CD4-positive, alpha-beta T cell treated with Interferon gamma for 1 hour (primary cell): ENCODE measurements at regions not wholly inside any gene's neighbourhood (a gene's known extent, or its start where the extent isn't known, plus 50 kb on each side); places are given as distances from the start of the nearest gene placed in this dataset.

Source experiments
- DNase-seq: peaks from one replicate; pipeline ENCODE4 v3.0.0-alpha.2; 2020

DNA sequence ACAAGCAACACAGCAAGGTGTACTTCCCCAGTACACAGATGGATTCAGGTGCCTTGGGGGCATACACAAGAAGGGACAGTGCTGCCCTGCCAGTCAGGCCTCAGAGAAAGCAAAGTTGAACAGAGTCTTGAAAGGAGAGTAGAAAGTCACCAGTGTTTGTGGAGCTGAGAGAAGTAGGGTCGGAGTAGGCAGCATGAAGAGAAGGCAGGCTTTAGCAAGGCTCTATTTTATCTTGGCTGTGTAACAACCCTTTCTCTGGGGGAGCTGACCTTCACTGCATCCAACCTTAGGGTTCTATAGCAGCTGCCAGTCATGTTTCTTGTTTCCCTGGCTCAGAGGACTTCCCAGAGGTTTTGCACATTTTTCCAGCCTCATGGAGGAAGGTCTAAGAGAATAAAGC, 77.4 kb upstream of the BLID start:
- DNase-seq = no peak

DNA sequence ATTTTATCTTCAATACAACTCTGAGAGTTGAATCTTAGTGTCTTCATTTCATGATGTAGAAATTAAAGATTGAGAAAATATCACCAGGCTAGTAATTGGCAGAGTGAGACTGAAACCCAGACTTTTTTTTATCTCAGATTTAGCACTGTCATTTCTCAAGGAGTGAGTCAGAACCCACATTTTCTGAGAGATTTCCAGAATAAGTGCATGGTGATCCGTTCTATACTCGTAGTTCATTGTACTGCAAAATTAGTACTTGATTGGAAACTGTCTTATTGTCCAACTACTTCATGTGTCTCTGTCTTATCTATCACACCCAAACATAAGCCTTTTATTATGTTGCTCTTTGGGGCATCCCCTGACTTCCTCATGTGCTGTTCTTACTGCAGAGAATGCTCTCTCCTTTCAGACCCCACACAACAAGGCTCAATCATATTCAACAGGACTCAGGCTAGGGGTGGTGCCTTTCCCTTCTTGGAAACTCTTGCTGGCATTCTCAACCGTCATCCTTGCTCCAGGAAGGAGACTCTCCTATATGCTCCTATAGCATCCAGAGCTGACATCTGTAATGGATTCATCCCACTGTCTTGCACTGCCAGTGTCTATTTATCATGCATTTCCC, 76.7 kb upstream of the BLID start:
- no peak for DNase-seq

DNA sequence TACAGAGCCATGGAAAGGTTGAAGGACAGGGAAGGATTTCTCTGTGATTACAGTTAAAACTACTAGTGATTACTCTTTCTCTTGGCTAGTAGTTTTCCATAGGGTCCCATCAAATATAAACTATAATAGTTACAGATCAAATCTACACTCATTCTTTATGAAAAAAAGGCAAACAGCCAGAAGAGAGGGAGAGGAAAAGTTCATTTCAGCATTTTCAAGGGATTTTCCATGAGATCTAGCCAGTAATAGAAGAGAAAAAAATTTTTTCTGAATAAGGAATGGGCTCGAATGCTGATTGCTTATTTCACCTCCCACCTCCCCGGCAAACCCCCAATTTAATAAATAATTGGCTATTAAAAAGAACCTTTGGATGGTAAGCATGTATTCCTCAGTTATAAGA, 74.8 kb upstream of the BLID start:
- DNase-seq = no peak

DNA sequence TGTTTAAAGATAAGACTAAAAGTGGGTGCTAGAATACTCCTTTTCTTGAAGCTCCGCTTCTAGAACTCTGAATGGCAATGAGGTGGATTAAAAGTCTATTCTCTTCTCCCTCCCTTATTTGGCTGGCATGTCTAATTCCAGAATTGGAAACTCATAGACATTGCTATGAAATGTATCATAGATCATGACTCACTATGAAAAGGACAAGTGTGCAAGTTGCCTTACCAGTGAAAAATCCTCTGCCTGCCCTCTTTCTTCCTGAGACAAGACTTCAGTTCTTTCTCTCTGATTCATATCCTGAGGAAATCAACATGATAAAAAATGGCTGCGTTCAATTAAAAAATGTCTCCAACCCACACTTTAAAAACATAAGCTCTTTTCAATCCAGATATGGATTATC, 73.2 kb upstream of the BLID start:
- no peak for DNase-seq

DNA sequence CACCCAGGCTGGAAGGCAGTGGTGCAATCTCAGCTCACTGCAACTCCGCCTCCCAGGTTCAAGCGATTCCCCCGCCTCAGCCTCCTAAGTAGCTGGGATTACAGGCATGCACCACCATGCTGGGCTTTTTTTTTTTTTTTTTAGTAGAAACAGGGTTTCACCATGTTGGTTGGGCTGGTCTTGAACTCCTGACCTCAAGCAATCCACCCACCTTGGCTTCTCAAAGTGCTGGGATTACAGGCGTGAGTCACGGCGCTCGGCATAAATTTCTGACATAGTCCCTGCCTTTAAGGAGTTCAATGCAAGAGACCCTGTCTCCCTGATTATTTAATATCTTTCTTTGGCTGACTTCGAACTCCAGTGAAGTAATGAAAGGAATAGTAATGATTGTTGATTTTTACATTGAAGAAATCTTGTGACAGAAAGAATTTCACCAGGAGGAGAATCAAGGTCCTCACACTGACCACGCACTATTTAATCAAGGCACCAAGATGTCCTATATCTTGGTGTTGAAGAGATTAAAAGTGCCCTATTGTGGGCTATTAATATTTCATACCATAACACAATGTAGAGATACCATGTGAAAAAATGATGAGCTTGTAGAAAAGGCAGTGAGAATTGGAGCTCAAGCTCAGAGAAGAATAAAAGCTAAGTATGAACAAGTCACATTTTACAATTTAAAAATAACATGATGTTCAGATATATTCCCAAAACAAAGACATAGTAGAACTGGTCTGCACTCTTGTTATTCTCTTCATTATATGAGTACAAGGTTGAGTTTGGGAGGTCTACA, 71.6 kb upstream of the BLID start:
- DNase-seq = no peak

DNA sequence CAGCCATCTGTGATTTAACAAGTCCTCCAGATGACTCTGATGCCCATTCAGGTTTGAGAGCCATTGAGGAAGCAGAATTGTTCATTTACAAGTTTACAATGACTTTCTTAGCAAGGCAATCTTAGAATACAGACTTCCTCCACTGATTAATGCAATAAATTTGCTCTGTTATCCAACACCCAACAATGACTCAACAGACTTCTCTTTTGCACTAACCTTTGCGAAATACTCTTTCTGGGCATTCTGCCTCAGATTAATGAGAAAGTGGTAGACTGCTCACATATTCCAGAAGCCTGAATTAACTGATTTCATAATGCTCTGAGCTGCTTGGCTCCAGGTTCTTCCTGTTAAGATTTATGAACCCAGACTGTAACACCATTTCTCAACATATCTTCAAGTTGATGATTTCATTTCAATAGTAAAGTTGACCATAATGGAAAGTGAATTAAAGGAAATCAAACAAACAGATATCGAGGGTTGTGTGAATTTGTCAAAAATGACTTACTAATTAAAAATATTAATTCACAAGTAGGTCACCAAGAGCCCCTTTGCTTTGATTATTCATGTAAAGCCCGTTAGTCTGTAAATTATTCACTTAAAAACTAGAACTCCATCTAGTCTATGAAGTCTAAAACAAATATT, 70.5 kb upstream of the BLID start:
- no peak for DNase-seq

DNA sequence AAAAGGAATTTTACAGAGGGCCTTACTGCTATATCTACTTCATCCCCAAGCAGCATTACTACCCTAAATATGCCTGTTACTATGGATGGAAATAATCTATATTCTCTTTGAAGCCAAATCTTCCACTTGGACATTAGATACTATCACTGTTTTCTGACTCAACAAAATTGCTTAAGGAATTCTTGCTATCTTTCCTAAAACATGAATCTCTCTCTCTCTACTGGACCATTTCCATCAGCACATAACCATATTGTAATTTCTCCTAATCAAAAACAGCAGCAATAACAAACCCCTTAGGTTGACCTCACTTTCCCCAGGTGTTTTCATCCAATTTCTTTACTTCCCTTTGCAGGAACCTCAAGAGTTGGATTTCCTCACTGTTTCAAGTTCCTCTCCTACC, 67.9 kb upstream of the BLID start:
- no peak for DNase-seq

DNA sequence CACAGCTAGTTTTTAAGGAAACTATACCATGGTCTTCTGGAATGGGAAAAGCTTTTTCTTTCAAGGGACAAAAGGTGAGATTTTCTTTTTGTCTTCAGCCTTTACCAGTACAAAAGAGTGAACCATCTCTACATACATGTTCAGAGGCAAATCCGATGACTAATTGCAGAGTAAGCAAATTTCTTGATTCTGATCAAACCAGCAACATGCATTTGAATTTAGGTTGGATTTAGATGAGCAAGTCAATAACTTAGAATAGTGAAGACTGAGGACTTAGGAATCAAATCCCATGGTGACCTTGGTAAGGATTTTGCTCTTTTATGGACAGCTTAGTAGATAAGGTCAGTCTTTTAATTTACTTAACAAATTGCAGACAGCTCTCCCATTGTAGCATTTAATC, 65.9 kb upstream of the BLID start:
- no peak for DNase-seq

DNA sequence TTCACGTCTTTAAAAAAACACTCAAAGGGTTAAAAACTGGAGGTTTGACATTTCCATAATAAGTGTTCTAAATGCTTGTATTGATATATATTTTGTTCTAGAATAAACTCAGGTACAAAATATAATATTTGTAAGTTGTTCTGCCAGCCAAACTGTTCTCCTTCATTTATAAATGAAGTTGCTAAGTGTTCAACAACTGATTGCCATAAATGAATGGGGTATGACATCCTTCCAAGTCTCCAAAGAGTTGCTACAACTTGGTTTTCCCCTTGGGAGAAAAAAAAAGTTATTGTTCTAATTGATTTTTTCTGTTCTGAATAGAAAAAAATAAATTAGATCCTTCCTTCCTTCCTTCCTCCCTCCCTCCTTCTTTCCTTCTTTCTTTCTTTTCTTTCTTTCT, 65.4 kb upstream of the BLID start:
- no peak for DNase-seq

DNA sequence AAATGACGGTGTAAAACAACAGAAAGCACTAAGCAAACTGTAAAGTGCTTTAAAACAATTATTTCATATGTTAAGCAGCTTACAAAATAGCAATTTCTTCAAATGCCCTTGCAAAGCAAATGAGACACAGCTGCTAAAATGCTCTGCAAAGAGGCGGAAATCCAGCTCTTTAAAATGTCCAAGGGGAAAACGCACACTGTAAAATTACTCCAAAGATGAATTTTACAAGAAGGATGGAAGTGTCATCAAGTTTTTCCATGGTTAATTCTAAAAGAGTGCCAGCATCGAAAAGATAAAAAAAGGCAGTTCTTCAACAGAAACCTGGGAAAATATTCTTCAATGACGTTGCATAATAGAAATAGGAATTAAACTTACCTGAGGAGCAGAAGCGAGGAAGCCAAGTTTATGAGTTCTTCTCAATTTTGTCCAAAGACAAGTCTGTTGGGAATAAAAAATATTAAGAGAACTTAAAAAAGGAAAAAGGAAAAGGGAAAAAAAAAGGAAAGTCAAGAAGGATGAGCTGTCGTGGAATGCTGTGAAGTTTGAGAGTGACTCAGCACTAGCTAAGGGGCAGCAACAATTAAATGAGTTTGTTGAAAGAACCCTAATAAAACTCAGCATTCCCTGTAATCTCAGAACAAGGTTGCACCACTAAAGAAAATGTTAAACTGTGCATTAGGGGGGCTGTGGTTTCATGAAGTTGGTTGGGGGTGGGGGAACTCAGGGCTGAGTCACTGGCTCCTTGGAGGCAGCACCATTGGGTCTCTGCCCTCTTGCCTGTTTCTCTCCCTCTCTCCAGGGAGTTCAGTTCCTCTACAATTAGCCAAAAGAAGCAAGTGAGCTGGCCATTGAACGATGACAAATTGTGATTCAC, 64.2 kb upstream of the BLID start:
- no peak for DNase-seq

DNA sequence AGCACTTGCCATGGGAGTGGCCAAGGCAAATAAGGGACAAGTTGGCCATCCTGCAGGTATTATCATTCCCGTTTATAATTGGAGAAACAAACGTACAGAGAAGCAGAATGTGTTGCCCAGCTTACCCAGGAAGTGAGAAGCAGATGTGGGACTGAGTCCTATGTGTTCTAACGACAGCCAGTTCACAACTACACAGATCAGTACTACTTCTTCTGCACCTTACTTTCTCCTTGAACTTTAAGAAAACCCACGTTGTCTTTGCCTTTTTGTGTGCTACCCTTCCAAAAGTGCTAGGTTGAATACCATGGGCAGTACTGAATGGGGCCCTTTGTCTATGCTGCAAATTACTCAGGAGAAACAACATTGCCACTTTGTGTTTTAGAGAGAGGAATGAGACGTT, 62.8 kb upstream of the BLID start:
- no peak for DNase-seq

DNA sequence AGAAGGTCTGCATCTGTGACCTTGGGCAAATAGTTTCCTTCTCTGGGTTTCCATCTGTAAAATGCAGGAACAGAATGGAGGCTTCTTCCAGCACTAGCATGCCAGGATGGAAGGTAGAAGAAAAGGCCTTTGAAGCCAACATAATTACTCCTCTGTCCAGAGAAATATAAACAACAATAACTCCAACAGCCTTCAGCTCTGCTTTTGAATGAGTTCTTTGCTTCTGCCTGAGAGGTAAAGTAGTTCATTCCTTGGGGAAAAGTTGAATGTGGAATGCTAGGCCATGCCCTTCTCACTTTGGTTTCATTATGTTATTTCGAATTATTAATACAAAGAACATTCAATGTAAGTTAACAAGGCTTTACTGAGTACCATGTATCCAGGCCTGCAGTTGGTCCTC, 61.2 kb upstream of the BLID start:
- no peak for DNase-seq

DNA sequence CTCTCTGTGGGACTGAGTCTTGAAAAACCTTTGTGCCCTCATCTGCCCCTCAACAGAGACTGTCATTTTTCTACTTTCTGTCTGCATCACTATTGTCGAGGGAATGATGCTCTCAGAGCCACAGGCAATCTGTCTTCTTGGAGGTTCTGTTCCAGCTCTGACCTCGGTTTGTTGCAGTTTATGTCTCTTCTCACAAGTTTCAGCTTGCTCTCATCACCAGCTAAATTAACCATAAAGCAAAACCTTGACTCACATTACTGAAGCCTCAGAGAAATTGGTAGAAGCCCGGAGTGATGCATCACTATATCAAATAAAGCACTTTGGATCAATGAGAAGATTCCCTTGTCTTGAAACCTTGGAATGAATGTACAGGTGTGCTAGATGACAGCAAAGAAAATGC, 60.6 kb upstream of the BLID start:
- DNase-seq = no peak

DNA sequence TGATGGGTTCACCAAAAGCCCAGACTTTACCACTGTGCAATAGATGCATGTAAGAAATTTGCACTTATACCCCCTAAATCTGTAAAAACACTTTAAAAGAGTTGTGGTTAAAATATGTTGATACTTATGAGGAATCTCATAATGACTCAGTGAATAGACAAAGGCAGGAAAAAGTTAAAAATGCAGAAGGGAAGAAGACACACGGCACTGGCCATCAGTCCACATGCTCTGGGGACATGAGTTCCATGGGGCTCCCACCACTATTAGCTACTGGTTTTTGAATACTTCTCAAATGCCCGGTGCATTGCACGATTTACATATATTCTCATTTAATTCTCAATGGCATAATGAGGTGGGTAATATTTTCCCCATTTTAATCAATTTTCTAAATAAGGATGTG, 59.3 kb upstream of the BLID start:
- no peak for DNase-seq

DNA sequence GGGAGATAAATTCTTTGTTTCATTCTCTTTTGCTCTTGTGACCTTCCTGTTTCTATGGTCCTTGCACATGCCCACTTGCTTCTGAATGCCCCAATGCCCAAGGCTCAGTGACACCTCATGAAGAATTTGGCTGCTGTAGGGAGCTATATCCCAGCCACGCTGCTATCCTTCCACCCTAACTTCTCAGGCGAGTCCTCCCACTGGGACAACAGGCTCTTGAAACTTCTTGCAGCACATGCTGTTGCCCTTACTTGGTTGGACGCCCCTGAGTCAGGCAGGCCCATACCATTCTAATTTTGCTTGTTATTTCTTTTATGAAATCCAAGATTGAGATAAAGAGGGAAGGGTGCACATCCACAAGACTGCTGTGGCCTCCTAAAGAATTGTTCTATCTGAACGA, 57.6 kb upstream of the BLID start:
- no peak for DNase-seq

DNA sequence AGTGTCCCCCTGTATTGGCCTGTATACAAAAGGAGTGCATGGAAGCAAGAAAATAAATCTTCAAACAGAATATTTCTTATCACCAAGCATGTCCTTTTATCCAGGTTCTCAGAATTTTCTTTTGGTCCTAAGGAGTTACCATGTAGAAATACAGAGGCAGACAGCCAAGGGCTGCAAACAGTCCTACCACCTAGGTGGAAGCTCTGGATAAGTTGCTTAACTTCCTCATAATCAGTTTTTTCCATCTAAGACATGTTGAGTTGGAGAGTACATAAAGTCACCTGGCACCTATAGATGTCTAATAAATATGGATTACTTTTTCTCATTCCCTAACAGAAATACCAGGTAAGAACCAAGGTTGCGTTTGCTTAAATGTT, 57.0 kb upstream of the BLID start:
- DNase-seq = no peak

DNA sequence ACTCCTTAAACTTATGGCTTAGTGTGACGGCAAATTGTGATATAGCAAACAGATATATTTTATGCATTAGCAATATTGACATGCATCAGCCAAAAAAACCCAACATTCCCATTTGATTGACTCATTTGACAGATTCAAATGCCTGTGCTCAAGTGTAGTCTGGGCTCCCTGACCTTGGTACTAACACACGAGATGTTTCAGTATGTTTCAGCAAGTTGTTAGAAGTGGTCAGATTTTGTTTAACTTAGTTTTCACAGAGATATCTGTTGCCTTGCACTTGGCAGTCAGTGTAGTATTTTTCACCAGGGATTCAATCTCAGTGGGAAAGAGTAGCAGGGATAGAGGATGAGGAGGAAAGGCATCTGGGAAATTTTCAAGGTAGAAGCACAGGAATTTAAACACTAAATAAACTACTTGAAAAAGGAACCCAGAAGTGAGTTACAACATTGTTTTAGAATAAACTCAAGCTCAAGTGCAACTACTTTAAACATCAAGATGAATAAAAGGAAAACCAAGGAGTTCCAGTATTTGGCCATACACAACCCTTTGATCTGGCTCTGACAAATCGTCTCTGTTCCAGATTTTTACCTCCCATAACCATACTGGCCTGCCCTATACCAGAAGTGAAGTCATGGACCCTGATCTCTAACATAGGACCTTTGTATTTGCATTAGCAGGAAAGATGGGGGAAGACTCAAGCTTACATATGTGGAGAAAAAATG, 56.5 kb upstream of the BLID start:
- DNase-seq = no peak

DNA sequence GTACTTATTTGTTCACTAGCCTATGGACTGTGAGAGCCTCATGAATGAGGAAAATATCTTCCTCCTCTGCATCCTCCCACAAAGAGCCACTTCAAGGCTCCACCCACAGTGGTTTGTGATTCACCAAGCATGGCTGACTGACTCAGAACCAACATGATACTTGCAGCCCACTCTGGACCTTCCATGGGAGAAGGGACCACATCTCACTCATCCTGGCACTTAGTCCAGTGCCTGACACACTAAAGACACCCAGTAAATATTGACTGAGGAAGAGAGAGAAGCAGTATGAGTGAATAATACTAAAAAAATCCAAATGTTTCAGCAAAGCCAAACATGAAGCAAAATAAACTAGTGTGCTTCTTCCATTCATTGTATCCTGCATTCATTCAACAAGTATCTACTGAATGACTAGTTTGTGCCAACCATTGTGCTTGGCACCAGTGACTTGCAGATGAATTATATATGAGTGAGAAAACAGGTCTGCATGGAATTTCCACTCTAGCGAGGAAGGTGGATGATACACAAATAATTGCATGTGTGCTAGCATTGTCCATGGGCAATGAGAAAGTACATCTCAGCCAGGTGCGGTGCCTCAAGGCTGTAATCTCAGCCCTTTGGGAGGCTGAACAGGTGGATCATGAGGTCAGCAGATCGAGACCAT, 54.9 kb upstream of the BLID start:
- DNase-seq = no peak

DNA sequence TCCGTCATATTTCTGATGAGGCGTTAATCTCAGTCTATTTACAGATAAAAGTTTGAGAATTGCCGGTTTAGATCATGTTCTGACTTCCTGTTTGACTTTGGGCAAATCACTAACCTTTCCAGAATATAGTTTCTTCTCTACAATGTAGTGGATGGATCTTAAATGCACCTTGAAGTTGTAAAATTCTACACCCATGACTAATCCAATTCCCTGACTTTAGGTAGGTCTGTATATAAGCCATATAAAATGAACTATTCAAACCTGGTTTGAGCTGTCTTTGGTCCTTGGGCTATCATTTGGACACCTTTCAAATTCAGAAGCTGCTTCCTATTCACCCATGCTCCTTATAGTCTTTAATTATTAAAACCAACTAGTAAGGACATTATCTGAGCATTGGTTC, 52.2 kb upstream of the BLID start:
- DNase-seq = no peak

DNA sequence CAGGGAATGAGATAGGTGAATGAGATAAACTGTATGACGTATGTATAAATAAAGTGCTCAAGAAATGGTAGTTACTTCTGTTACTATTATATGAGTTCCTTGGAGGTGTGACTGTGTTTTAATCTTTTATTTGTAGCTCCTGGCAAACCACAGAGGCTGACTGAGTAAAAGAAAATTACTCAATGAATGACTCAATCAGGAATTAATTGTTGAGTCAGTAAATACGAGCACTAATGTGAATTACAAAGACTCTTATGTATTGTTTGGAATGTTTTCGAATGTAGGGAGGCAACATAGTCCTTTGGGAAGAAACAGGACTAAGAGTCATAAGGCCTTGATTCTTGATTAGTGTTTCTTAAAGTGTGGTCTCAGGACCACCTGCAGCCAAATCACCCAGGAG, 51.1 kb upstream of the BLID start:
- DNase-seq = no peak

DNA sequence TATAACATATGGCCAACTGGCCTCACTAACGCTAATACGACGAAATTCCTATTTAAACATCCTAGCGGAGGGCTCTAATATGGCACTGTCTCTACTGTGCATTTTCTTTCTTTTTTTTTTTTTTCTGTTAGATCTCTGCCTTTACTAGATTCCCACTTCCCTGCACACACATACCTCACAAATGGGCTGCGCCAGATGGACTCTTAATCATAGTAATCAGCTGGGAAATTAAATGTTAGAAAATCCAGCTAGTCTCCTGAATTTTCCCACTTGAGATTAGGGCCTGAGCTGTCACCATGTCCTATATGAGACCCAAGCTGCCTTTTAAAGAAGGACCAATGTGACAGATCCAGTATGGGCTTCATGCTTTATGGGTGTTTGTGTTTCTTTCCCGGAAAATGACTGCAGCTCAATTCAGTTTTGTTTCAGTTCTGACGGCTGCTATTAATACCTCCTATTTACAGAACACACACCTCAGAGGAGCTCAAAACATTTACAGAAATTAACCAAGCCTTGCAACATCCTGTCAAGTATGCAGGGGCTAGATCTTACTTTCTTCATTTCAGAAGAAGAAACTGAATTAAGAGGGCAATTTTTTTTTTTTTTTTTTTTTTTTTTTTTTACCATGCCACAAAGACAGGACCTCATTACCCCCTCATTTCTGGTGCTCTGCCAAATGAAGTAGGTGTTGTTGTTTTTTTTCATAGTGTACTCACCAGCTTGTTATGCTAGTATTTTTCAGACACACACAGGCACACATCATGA, 49.8 kb upstream of the BLID start:
- no peak for DNase-seq
